H9 (cell line): ENCODE measurements at regions not wholly inside any gene's neighbourhood (a gene's known extent, or its start where the extent isn't known, plus 50 kb on each side); places are given as distances from the start of the nearest gene placed in this dataset.

Source experiments
- DNase-seq: peaks from one replicate; pipeline ENCODE4 v3.0.0-alpha.2; 2017
- H2AFZ ChIP-seq: one replicate; pipeline ENCODE4 v1.6.1; 2013; ENCODE audit warnings: mild to moderate bottlenecking, low read length, control low read depth, moderate library complexity
- H2AK5ac ChIP-seq: 2 replicates; pipeline ENCODE4 v1.6.1; 2013; ENCODE audit warnings: low read length, control low read depth, mixed read lengths; ENCODE audit not compliant: insufficient read length
- H2BK120ac ChIP-seq: one replicate; pipeline ENCODE4 v1.6.1; 2013; ENCODE audit warnings: low read depth, mild to moderate bottlenecking, low read length, control low read depth, inconsistent platforms; ENCODE audit not compliant: poor library complexity, severe bottlenecking
- H2BK12ac ChIP-seq: 2 replicates; pipeline ENCODE4 v1.6.1; 2013; ENCODE audit warnings: low read length, control low read depth, mixed read lengths, low read depth; ENCODE audit not compliant: insufficient read length
- H2BK15ac ChIP-seq: 2 replicates; pipeline ENCODE4 v1.6.1; 2013; ENCODE audit warnings: low read depth, low read length, control low read depth
- H2BK20ac ChIP-seq: one replicate; pipeline ENCODE4 v1.6.1; 2013; ENCODE audit warnings: low read depth, mild to moderate bottlenecking, low read length, control low read depth, inconsistent platforms; ENCODE audit not compliant: poor library complexity, severe bottlenecking
- H2BK5ac ChIP-seq: 2 replicates; pipeline ENCODE4 v1.6.1; 2013; ENCODE audit warnings: low read length, control low read depth, mixed read lengths; ENCODE audit not compliant: insufficient read length
- H3K14ac ChIP-seq: 2 replicates; pipeline ENCODE4 v1.6.1; 2013; ENCODE audit warnings: low read length, control low read depth; ENCODE audit not compliant: insufficient read depth
- H3K18ac ChIP-seq: 2 replicates; pipeline ENCODE4 v1.6.1; 2013; ENCODE audit warnings: low read depth, mild to moderate bottlenecking, mixed read lengths, low read length, control low read depth; ENCODE audit not compliant: insufficient read length
- H3K23ac ChIP-seq: 2 replicates; pipeline ENCODE4 v1.6.1; 2013; ENCODE audit warnings: low read length, control low read depth, mixed read lengths, low read depth; ENCODE audit not compliant: insufficient read length
- H3K23me2 ChIP-seq: 2 replicates; pipeline ENCODE4 v1.6.1; 2013; ENCODE audit warnings: low read depth, mild to moderate bottlenecking, mixed read lengths, low read length, control low read depth; ENCODE audit not compliant: insufficient read length, poor library complexity, severe bottlenecking
- H3K27ac ChIP-seq: 2 replicates; pipeline ENCODE4 v1.5.1; 2013; ENCODE audit warnings: low read length, control low read depth, mixed read lengths, low read depth; ENCODE audit not compliant: insufficient read length
- H3K27me3 ChIP-seq: 2 replicates; pipeline ENCODE4 v1.6.1; 2013; ENCODE audit warnings: low read length, control low read depth, inconsistent platforms; ENCODE audit not compliant: insufficient read depth
- H3K4ac ChIP-seq: 2 replicates; pipeline ENCODE4 v1.6.1; 2013; ENCODE audit warnings: low read depth, mild to moderate bottlenecking, control low read depth, inconsistent platforms, low read length, moderate library complexity
- H3K4me1 ChIP-seq: 2 replicates; pipeline ENCODE4 v1.6.1; 2013; ENCODE audit warnings: low read length, control low read depth, inconsistent platforms; ENCODE audit not compliant: insufficient read depth
- H3K4me2 ChIP-seq: 2 replicates; pipeline ENCODE4 v1.6.1; 2013; ENCODE audit warnings: low read length, control low read depth, mixed read lengths; ENCODE audit not compliant: insufficient read length, insufficient read depth
- H3K56ac ChIP-seq: 2 replicates; pipeline ENCODE4 v1.6.1; 2013; ENCODE audit warnings: low read depth, mild to moderate bottlenecking, mixed read lengths, low read length, control low read depth; ENCODE audit not compliant: insufficient read length
- H3K79me1 ChIP-seq: 2 replicates; pipeline ENCODE4 v1.6.1; 2013; ENCODE audit warnings: low read depth, mild to moderate bottlenecking, moderate library complexity, low read length, control low read depth, inconsistent platforms; ENCODE audit not compliant: insufficient read depth, poor library complexity, severe bottlenecking
- H3K79me2 ChIP-seq: 2 replicates; pipeline ENCODE4 v1.6.1; 2013; ENCODE audit warnings: low read length, control low read depth, inconsistent platforms; ENCODE audit not compliant: insufficient read depth
- H3K9ac ChIP-seq: 2 replicates; pipeline ENCODE4 v1.6.1; 2013; ENCODE audit warnings: low read length, control low read depth, mixed read lengths; ENCODE audit not compliant: insufficient read length; ENCODE audit errors: extremely low read depth
- H3K9me3 ChIP-seq: one replicate; pipeline ENCODE4 v1.6.1; 2013; ENCODE audit warnings: low read depth, low read length, inconsistent platforms; ENCODE audit not compliant: control insufficient read depth
- H3T11ph ChIP-seq: one replicate; pipeline ENCODE4 v1.6.1; 2013; ENCODE audit warnings: mild to moderate bottlenecking, low read length, control low read depth, inconsistent platforms
- H4K20me1 ChIP-seq: one replicate; pipeline ENCODE4 v1.6.1; 2013; ENCODE audit not compliant: control insufficient read depth, insufficient read length, insufficient read depth
- H4K5ac ChIP-seq: 2 replicates; pipeline ENCODE4 v1.6.1; 2013; ENCODE audit warnings: low read depth, mild to moderate bottlenecking, mixed read lengths, low read length, control low read depth; ENCODE audit not compliant: insufficient read length
- H4K8ac ChIP-seq: replicated peaks from 2 replicates; pipeline ENCODE4 v1.6.1; 2013; ENCODE audit warnings: low read length, control low read depth, mixed read lengths, low read depth; ENCODE audit not compliant: insufficient read length
- H4K91ac ChIP-seq: 2 replicates; pipeline ENCODE4 v1.6.1; 2013; ENCODE audit warnings: low read depth, mild to moderate bottlenecking, moderate library complexity, mixed read lengths, low read length, control low read depth; ENCODE audit not compliant: insufficient read length
- H3K27ac Mint-ChIP-seq, 3 experiments: 2 replicates in 2 of 3; 3 replicates in 1 of 3; pipeline ENCODE4 v1.8.0; 2020 to 2021; ENCODE audit warnings: mixed read lengths in 3 of 3, mild to moderate bottlenecking in 1 of 3, moderate library complexity in 1 of 3
- H3K27me3 Mint-ChIP-seq: 2 replicates; pipeline ENCODE4 v1.8.0; 2021; ENCODE audit warnings: low read depth, mild to moderate bottlenecking, moderate library complexity, mixed read lengths
- H3K36me3 Mint-ChIP-seq, 3 experiments: 2 replicates in 2 of 3; 3 replicates in 1 of 3; pipeline ENCODE4 v1.8.0; 2020 to 2021; ENCODE audit warnings: low read depth in 3 of 3, mixed read lengths in 3 of 3; ENCODE audit not compliant: insufficient read depth in 1 of 3
- H3K4me1 Mint-ChIP-seq, 2 experiments: 2 replicates each; pipeline ENCODE4 v1.8.0; 2020; ENCODE audit warnings: mixed read lengths in 2 of 2
- H3K4me3 Mint-ChIP-seq, 2 experiments: 2 replicates in 1 of 2; 3 replicates in 1 of 2; pipeline ENCODE4 v1.8.0; 2020 to 2021; ENCODE audit warnings: mild to moderate bottlenecking in 2 of 2, mixed read lengths in 2 of 2, moderate library complexity in 1 of 2
- H3K9me3 Mint-ChIP-seq, 2 experiments: 2 replicates in 1 of 2; 3 replicates in 1 of 2; pipeline ENCODE4 v1.8.0; 2020; ENCODE audit warnings: mild to moderate bottlenecking in 2 of 2, mixed read lengths in 2 of 2, moderate library complexity in 1 of 2
- WGBS: extraction: QIAGEN DNeasy Blood & Tissue Kit; methylation state at CpG from one replicate; pipeline ENCODE4 v1.1.7; 2013; ENCODE audit warnings: missing lambda C conversion rate, low lambda C conversion rate, mixed read lengths; ENCODE audit not compliant: insufficient read length; ENCODE audit errors: extremely low coverage; 5-methylcytosine and 5-hydroxymethylcytosine counted together
- TF ChIP-seq, protein P1 (sequence below): fragments of 200-600 bp; sonication (generic); conservative IDR thresholded peaks from 3 replicates; pipeline ENCODE4 v1.8.0; 2021; ENCODE audit warnings: antibody characterized with exemption, mild to moderate bottlenecking

DNA sequence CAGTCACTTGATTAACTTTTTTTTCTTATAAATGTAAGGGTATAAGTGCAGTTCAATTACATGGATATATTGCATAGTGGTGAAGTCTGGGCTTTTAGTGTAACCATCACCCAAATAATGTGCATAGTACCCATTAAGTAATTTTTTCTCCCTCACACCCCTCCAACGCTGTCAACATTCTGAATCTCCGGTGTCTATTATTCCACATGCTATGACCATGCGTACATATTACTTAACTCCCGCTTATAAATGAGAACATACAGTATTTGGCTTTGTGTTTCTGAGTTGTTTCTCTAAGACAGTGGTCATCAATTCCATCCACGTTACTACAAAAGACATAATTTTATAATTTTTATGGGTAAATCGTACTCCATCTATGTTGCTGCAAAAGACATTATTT lies 1191.1 kb downstream of the NCAM2 start:
- no peaks in the 10 kb centered on the region for H3K27me3 Mint-ChIP-seq
- no peaks in the 10 kb centered on the region for H3K4me1 ChIP-seq
- H3K23ac ChIP-seq: no peak overlapping the region
- H4K8ac ChIP-seq: no peak overlapping the region
- H3K36me3 Mint-ChIP-seq: no peaks in the 10 kb centered on the region; a peak in 1 of 7 replicates
- H3K56ac ChIP-seq: no peak overlapping the region
- no peaks in the 10 kb centered on the region for H3K23me2 ChIP-seq
- H3K4me3 Mint-ChIP-seq: no peak overlapping the region
- DNase-seq: no peak
- no peak overlapping the region for H3K18ac ChIP-seq
- H3K9me3 Mint-ChIP-seq: no peaks in the 10 kb centered on the region; a peak in 2 of 5 replicates
- H2BK5ac ChIP-seq: no peak overlapping the region
- no peak overlapping the region for H2BK20ac ChIP-seq
- no peak overlapping the region for H3K4me2 ChIP-seq
- no peak overlapping the region for H2BK12ac ChIP-seq
- H2BK15ac ChIP-seq: no peak overlapping the region
- H4K91ac ChIP-seq: no peak overlapping the region
- no peak overlapping the region for H3T11ph ChIP-seq
- TF ChIP-seq, protein P1, sequence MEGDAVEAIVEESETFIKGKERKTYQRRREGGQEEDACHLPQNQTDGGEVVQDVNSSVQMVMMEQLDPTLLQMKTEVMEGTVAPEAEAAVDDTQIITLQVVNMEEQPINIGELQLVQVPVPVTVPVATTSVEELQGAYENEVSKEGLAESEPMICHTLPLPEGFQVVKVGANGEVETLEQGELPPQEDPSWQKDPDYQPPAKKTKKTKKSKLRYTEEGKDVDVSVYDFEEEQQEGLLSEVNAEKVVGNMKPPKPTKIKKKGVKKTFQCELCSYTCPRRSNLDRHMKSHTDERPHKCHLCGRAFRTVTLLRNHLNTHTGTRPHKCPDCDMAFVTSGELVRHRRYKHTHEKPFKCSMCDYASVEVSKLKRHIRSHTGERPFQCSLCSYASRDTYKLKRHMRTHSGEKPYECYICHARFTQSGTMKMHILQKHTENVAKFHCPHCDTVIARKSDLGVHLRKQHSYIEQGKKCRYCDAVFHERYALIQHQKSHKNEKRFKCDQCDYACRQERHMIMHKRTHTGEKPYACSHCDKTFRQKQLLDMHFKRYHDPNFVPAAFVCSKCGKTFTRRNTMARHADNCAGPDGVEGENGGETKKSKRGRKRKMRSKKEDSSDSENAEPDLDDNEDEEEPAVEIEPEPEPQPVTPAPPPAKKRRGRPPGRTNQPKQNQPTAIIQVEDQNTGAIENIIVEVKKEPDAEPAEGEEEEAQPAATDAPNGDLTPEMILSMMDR: no peak
- no peak overlapping the region for H4K5ac ChIP-seq
- no peak overlapping the region for H3K9ac ChIP-seq
- H3K27ac ChIP-seq: no peak overlapping the region
- no peak overlapping the region for H3K14ac ChIP-seq
- H2AFZ ChIP-seq: no peak overlapping the region
- no peak overlapping the region for H2AK5ac ChIP-seq
- no peak overlapping the region for H3K4ac ChIP-seq
- no peak overlapping the region for H2BK120ac ChIP-seq
- no peaks in the 10 kb centered on the region for H3K9me3 ChIP-seq
- H3K79me1 ChIP-seq: no peaks in the 10 kb centered on the region
- no peaks in the 10 kb centered on the region for H3K27me3 ChIP-seq
- H4K20me1 ChIP-seq: no peaks in the 10 kb centered on the region
- no CpG with 5 or more reads among the region's 6 CpGs for WGBS
- no peaks in the 10 kb centered on the region for H3K79me2 ChIP-seq
- no peak overlapping the region for H3K27ac Mint-ChIP-seq
- H3K4me1 Mint-ChIP-seq: no peaks in the 10 kb centered on the region
